ENCODE measurements at regions not wholly inside any gene's neighbourhood (a gene's known extent, or its start where the extent isn't known, plus 50 kb on each side); places are given as distances from the start of the nearest gene placed in this dataset.

GRCh38 chr10:107238275-107238674 is 73.8 kb upstream of the SORCS1 start:
- Histone ChIP-seq H3K36me3 (ENCODE audit: control insufficient read depth in 1 of 2, insufficient read depth in 2 of 2, low read length in 2 of 2) (no peaks in the 10 kb centered on the region), H3K9ac (ENCODE audit: low read length) (no peak overlapping the region), H3K9me3 (ENCODE audit: control insufficient read depth in 1 of 2, insufficient read depth in 1 of 2, low read depth in 1 of 2, low read length in 2 of 2) (peaks cover 40 to 56% of the 10 kb centered on the region in 2 experiments; a peak in 2 of 4 replicates), H3K4me1 (ENCODE audit: control insufficient read depth in 1 of 2, insufficient read depth in 2 of 2, low read length in 2 of 2) (no peaks in the 10 kb centered on the region), H3K79me2 (ENCODE audit: insufficient read depth, low read length) (no peaks in the 10 kb centered on the region), H3K27me3 (ENCODE audit: insufficient read depth, low read length) (no peaks in the 10 kb centered on the region), H4K20me1 (ENCODE audit: insufficient read depth) (no peaks in the 10 kb centered on the region), H3K27ac (ENCODE audit: low read depth, low read length) (no peak overlapping the region), H3K9me2 (ENCODE audit: insufficient read depth) (no peaks in the 10 kb centered on the region), H3K4me2 (ENCODE audit: low read length) (no peak overlapping the region), H2AFZ (ENCODE audit: low read depth, low read length, poor library complexity, severe bottlenecking) (no peak overlapping the region), H3K4me3 (replicated peaks in 1 of 2; ENCODE audit: low read depth in 1 of 2, low read length in 2 of 2) (no peak overlapping the region)
- DNase-seq (ENCODE audit: low read depth, low spot score), result no peak
- ChIA-PET CTCF (no interaction called here), RAD21 (ENCODE audit: low non-redundant PET in 1 of 2, low total read pairs in 2 of 2, uncharacterized antibody in 2 of 2, unreplicated experiment in 2 of 2) (no interaction called here), POLR2A (no interaction called here)
- no peak for TF ChIP-seq TCF7L2 (IDR thresholded peaks at IDR 0.05; ENCODE audit: borderline replicate concordance, extremely low read depth, insufficient read depth, insufficient read length)
- TF ChIP-seq CEBPB (IDR thresholded peaks at IDR 0.05; ENCODE audit: low read depth), result no peak
- no peak for TF ChIP-seq ZBTB33 (IDR thresholded peaks at IDR 0.05; ENCODE audit: extremely low read depth, insufficient replicate concordance, low read length)
- ATAC-seq, result no peak
- BruUV-seq (replicated peaks), result no TSS peak
- intact Hi-C loops (cut with micrococcal nuclease), result no loop called here

DNA sequence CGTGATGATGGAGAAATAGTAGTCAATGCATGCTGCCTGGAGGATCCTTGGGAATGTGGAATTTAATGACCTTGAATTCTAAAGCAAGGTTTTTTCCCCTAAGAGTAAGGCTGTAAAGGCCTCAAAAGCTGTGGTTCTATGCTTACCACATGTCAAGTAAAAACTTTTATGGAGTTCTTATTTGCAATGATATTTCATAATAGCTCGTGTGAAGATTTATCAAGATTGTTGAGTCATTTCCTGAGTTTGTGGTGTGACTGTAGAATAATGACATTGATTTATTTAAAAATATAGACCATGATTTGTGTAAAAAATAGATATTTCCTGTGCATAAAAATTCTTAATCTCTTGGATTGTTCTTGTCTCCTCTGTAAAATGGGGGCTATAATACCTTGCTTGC is 67.5 kb upstream of the SORCS1 start:
- ChIA-PET POLR2A (no interaction called here), CTCF (no interaction called here), RAD21 (ENCODE audit: low non-redundant PET in 1 of 2, low total read pairs in 2 of 2, uncharacterized antibody in 2 of 2, unreplicated experiment in 2 of 2) (no interaction called here)
- H3K79me2 ChIP-seq (ENCODE audit: insufficient read depth, low read length), result no peaks in the 10 kb centered on the region
- H3K36me3 ChIP-seq (ENCODE audit: control insufficient read depth in 1 of 2, insufficient read depth in 2 of 2, low read length in 2 of 2), result no peaks in the 10 kb centered on the region
- no peak for DNase-seq (ENCODE audit: low read depth, low spot score)
- H4K20me1 ChIP-seq (ENCODE audit: insufficient read depth), result no peaks in the 10 kb centered on the region
- no peaks in the 10 kb centered on the region for H3K4me1 ChIP-seq (ENCODE audit: control insufficient read depth in 1 of 2, insufficient read depth in 2 of 2, low read length in 2 of 2)
- H3K9me2 ChIP-seq (ENCODE audit: insufficient read depth), result no peaks in the 10 kb centered on the region
- no peaks in the 10 kb centered on the region for H3K27me3 ChIP-seq (ENCODE audit: insufficient read depth, low read length)
- intact Hi-C loops (cut with micrococcal nuclease), result no loop called here
- H3K4me3 ChIP-seq (replicated peaks in 1 of 2; ENCODE audit: low read depth in 1 of 2, low read length in 2 of 2), result no peak overlapping the region
- no TSS peak for BruUV-seq (replicated peaks)
- peaks cover 50 to 64% of the 10 kb centered on the region in 2 experiments; a peak in 3 of 4 replicates for H3K9me3 ChIP-seq (ENCODE audit: control insufficient read depth in 1 of 2, insufficient read depth in 1 of 2, low read depth in 1 of 2, low read length in 2 of 2)
- H3K9ac ChIP-seq (ENCODE audit: low read length), result no peak overlapping the region
- no peak for TF ChIP-seq EGR1 (IDR thresholded peaks at IDR 0.05; ENCODE audit: low read depth)
- no peak for TF ChIP-seq TCF7L2 (IDR thresholded peaks at IDR 0.05; ENCODE audit: borderline replicate concordance, extremely low read depth, insufficient read depth, insufficient read length)
- no peak for TF ChIP-seq SRF (IDR thresholded peaks at IDR 0.05; ENCODE audit: low read depth)
- no peak for TF ChIP-seq CTCF (IDR thresholded peaks at IDR 0.05 in 2 of 3, conservative IDR thresholded peaks at IDR 0.05 in 1 of 3; ENCODE audit: borderline replicate concordance in 1 of 3, insufficient read depth in 1 of 3, low read depth in 2 of 3, low read length in 2 of 3)
- no peak for TF ChIP-seq POLR2AphosphoS5 (IDR thresholded peaks at IDR 0.05; ENCODE audit: low read depth, low read length)
- no peak for TF ChIP-seq POLR2A (IDR thresholded peaks at IDR 0.05; ENCODE audit: borderline replicate concordance, extremely low read depth, insufficient read depth, insufficient read length)
- TF ChIP-seq, protein P1, sequence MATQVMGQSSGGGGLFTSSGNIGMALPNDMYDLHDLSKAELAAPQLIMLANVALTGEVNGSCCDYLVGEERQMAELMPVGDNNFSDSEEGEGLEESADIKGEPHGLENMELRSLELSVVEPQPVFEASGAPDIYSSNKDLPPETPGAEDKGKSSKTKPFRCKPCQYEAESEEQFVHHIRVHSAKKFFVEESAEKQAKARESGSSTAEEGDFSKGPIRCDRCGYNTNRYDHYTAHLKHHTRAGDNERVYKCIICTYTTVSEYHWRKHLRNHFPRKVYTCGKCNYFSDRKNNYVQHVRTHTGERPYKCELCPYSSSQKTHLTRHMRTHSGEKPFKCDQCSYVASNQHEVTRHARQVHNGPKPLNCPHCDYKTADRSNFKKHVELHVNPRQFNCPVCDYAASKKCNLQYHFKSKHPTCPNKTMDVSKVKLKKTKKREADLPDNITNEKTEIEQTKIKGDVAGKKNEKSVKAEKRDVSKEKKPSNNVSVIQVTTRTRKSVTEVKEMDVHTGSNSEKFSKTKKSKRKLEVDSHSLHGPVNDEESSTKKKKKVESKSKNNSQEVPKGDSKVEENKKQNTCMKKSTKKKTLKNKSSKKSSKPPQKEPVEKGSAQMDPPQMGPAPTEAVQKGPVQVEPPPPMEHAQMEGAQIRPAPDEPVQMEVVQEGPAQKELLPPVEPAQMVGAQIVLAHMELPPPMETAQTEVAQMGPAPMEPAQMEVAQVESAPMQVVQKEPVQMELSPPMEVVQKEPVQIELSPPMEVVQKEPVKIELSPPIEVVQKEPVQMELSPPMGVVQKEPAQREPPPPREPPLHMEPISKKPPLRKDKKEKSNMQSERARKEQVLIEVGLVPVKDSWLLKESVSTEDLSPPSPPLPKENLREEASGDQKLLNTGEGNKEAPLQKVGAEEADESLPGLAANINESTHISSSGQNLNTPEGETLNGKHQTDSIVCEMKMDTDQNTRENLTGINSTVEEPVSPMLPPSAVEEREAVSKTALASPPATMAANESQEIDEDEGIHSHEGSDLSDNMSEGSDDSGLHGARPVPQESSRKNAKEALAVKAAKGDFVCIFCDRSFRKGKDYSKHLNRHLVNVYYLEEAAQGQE (IDR thresholded peaks at IDR 0.05; ENCODE audit: low read depth), result no peak
- TF ChIP-seq, protein P2, sequence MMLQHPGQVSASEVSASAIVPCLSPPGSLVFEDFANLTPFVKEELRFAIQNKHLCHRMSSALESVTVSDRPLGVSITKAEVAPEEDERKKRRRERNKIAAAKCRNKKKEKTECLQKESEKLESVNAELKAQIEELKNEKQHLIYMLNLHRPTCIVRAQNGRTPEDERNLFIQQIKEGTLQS (IDR thresholded peaks at IDR 0.05), result no peak
- ATAC-seq, result no peak
- no peak overlapping the region for H3K27ac ChIP-seq (ENCODE audit: low read depth, low read length)
- H3K4me2 ChIP-seq (ENCODE audit: low read length), result no peak overlapping the region
- no peak overlapping the region for H2AFZ ChIP-seq (ENCODE audit: low read depth, low read length, poor library complexity, severe bottlenecking)

Data from HCT116 (cell line).